HG03175 (cell line): ENCODE measurements at regions not wholly inside any gene's neighbourhood (a gene's known extent, or its start where the extent isn't known, plus 50 kb on each side); places are given as distances from the start of the nearest gene placed in this dataset.
"Not testable (repeated sequence)": the region's sequence is repeated elsewhere in the genome, so short reads cannot be mapped to it uniquely, and the experiment has no call there.

Source experiments
- ATAC-seq: cut with Tn5 transposase; IDR thresholded peaks from one replicate; pipeline ENCODE4 v1.9.1; 2021; ENCODE audit warnings: mild to moderate bottlenecking, moderate library complexity; ENCODE audit not compliant: unreplicated experiment

GRCh38 chr11:23797624-23798419 lies 699.0 kb upstream of the LUZP2 start:
- ATAC-seq, result no peak

GRCh38 chr11:23834306-23834705 lies 662.5 kb upstream of the LUZP2 start:
- not testable (repeated sequence) for ATAC-seq

- no peak for ATAC-seq
Observed at GRCh38 chr11:23836981-23837380, 659.9 kb upstream of the LUZP2 start.

GRCh38 chr11:23840872-23841271 lies 656.0 kb upstream of the LUZP2 start:
- no peak for ATAC-seq

- ATAC-seq, result no peak
Observed at GRCh38 chr11:23846902-23847422, 649.9 kb upstream of the LUZP2 start.

- ATAC-seq, result no peak
Observed at GRCh38 chr11:23851216-23851615, 645.6 kb upstream of the LUZP2 start.

GRCh38 chr11:23856654-23857053 lies 640.2 kb upstream of the LUZP2 start:
- ATAC-seq, result no peak

- no peak for ATAC-seq
Observed at GRCh38 chr11:23859087-23859486, 637.8 kb upstream of the LUZP2 start.

GRCh38 chr11:23861615-23862014 lies 635.2 kb upstream of the LUZP2 start:
- no peak for ATAC-seq

- no peak for ATAC-seq
Observed at GRCh38 chr11:23865341-23865975, 631.4 kb upstream of the LUZP2 start.

GRCh38 chr11:23866641-23867040 lies 630.2 kb upstream of the LUZP2 start:
- ATAC-seq, result no peak

- ATAC-seq, result no peak
Observed at GRCh38 chr11:23869671-23870070, 627.2 kb upstream of the LUZP2 start.

GRCh38 chr11:23873406-23873805 lies 623.4 kb upstream of the LUZP2 start:
- no peak for ATAC-seq

GRCh38 chr11:23875176-23875850 lies 621.5 kb upstream of the LUZP2 start:
- no peak for ATAC-seq

- not testable (repeated sequence) for ATAC-seq
Observed at GRCh38 chr11:23883426-23884048, 613.3 kb upstream of the LUZP2 start.

- no peak for ATAC-seq
Observed at GRCh38 chr11:23884341-23884740, 612.5 kb upstream of the LUZP2 start.

GRCh38 chr11:23885801-23886200 lies 611.1 kb upstream of the LUZP2 start:
- ATAC-seq, result no peak

GRCh38 chr11:23887122-23887521 lies 609.7 kb upstream of the LUZP2 start:
- ATAC-seq, result not testable (repeated sequence)

GRCh38 chr11:23893126-23893525 lies 603.7 kb upstream of the LUZP2 start:
- no peak for ATAC-seq

- ATAC-seq, result no peak
Observed at GRCh38 chr11:23897453-23898286, 599.2 kb upstream of the LUZP2 start.
